H1 (cell line): ENCODE measurements at regions not wholly inside any gene's neighbourhood (a gene's known extent, or its start where the extent isn't known, plus 50 kb on each side); places are given as distances from the start of the nearest gene placed in this dataset.
A peak's percentile ranks its signal among the peaks of the same experiment; 100 is the strongest.

Experiments
- CTCF ChIA-PET: fragments of 300-600 bp; sonication (Branson Sonifier 250); formaldehyde crosslinking; loops from one replicate; lab custom pipeline; 2021; ENCODE audit not compliant: partially characterized antibody; lab: Charles Lee
- POLR2A ChIA-PET: fragments of 300-600 bp; sonication (Branson Sonifier 250); formaldehyde crosslinking; loops from one replicate; lab custom pipeline; 2021; ENCODE audit warnings: inconsistent platforms; ENCODE audit not compliant: partially characterized antibody; lab: Charles Lee
- DNase-seq, 2 experiments: peaks; one replicate each; pipeline versions ENCODE4 v3.0.0 to v3.0.0-alpha.2; 2010 to 2022; ENCODE audit warnings: low spot score in 2 of 2, low read depth in 1 of 2, mixed read lengths in 1 of 2
- FAIRE-seq: peaks from 2 replicates; lab custom pipeline; 2011; peaks lifted over from hg19 to GRCh38; lab: Jason Lieb, UNC
- H2AFZ ChIP-seq: 2 replicates; pipeline ENCODE4 v1.8.1; 2012; ENCODE audit warnings: low read length, inconsistent platforms
- H2AK5ac ChIP-seq: 2 replicates; pipeline ENCODE4 v1.6.1; 2013; ENCODE audit warnings: low read depth, low read length
- H2BK120ac ChIP-seq: replicated peaks from 2 replicates; pipeline ENCODE3; 2013; ENCODE audit warnings: low read depth, low read length, inconsistent platforms
- H2BK12ac ChIP-seq: 2 replicates; pipeline ENCODE4 v1.6.1; 2013; ENCODE audit warnings: low read depth, low read length
- H2BK15ac ChIP-seq: 2 replicates; pipeline ENCODE4 v1.6.1; 2013; ENCODE audit warnings: low read length
- H2BK20ac ChIP-seq: 2 replicates; pipeline ENCODE4 v1.6.1; 2013; ENCODE audit warnings: low read length
- H2BK5ac ChIP-seq: 2 replicates; pipeline ENCODE4 v1.6.1; 2013; ENCODE audit warnings: low read depth, low read length
- H3K14ac ChIP-seq: 2 replicates; pipeline ENCODE4 v1.6.1; 2013; ENCODE audit warnings: inconsistent platforms; ENCODE audit not compliant: insufficient read length
- H3K18ac ChIP-seq: 2 replicates; pipeline ENCODE4 v1.6.1; 2013; ENCODE audit warnings: low read length; ENCODE audit errors: extremely low read depth
- H3K23ac ChIP-seq: 2 replicates; pipeline ENCODE4 v1.6.1; 2013; ENCODE audit warnings: inconsistent platforms; ENCODE audit not compliant: insufficient read length
- H3K23me2 ChIP-seq: 2 replicates; pipeline ENCODE4 v1.6.1; 2013; ENCODE audit warnings: low read depth, low read length
- H3K27ac ChIP-seq: 2 replicates; pipeline ENCODE4 v1.6.1; 2011; ENCODE audit warnings: low read depth, low read length, inconsistent platforms
- H3K27me3 ChIP-seq, 4 experiments: replicated peaks in 1 of 4; 1 replicate in 1 of 4; 2 replicates in 3 of 4; pipeline versions ENCODE4 v1.6.1 to v1.8.1; 2011 to 2013; ENCODE audit warnings: low read length in 3 of 4, mild to moderate bottlenecking in 3 of 4, inconsistent platforms in 2 of 4, mixed read lengths in 2 of 4, moderate library complexity in 1 of 4; ENCODE audit not compliant: control insufficient read depth in 3 of 4, insufficient read depth in 3 of 4; ENCODE audit errors: extremely low read depth in 1 of 4
- H3K36me3 ChIP-seq, 4 experiments: 2 replicates each; pipeline versions ENCODE4 v1.6.1 to v1.8.1; 2011 to 2013; ENCODE audit warnings: mild to moderate bottlenecking in 4 of 4, low read length in 3 of 4, moderate library complexity in 2 of 4, control low read depth in 1 of 4, inconsistent platforms in 1 of 4; ENCODE audit not compliant: insufficient read depth in 4 of 4, control insufficient read depth in 2 of 4
- H3K4ac ChIP-seq: replicated peaks from 2 replicates; pipeline ENCODE3; 2013; ENCODE audit warnings: low read length, low read depth, mixed read lengths, inconsistent platforms; ENCODE audit not compliant: insufficient read length
- H3K4me1 ChIP-seq, 4 experiments: replicated peaks in 1 of 4; 1 replicate in 1 of 4; 2 replicates in 3 of 4; pipeline versions ENCODE4 v1.6.1 to v1.8.1; 2011 to 2013; ENCODE audit warnings: low read length in 3 of 4, inconsistent platforms in 2 of 4, mixed read lengths in 1 of 4; ENCODE audit not compliant: insufficient read depth in 4 of 4, control insufficient read depth in 3 of 4
- H3K4me2 ChIP-seq, 2 experiments: 2 replicates each; pipeline versions ENCODE4 v1.6.1 to v1.8.1; 2011 to 2013; ENCODE audit warnings: low read depth in 2 of 2, low read length in 2 of 2, control low read depth in 1 of 2, inconsistent platforms in 1 of 2, mild to moderate bottlenecking in 1 of 2; ENCODE audit not compliant: insufficient read depth in 1 of 2
- H3K4me3 ChIP-seq, 4 experiments: fragments of 200-600, 300-600 bp in 1 of 4; sonication (generic), shearing (Covaris generic), sonication (Bioruptor Twin) in 1 of 4; 2 replicates each; pipeline versions ENCODE4 v1.5.1 to v1.8.1; 2011 to 2016; ENCODE audit warnings: low read length in 4 of 4, low read depth in 3 of 4, control low read depth in 2 of 4, inconsistent platforms in 2 of 4, mild to moderate bottlenecking in 2 of 4, mixed read lengths in 1 of 4, moderate library complexity in 1 of 4; ENCODE audit not compliant: insufficient read depth in 2 of 4; ENCODE audit errors: extremely low read depth in 1 of 4
- H3K56ac ChIP-seq: replicated peaks from 2 replicates; pipeline ENCODE3; 2013; ENCODE audit warnings: low read depth, mild to moderate bottlenecking, mixed read lengths, low read length, inconsistent platforms; ENCODE audit not compliant: insufficient read length
- H3K79me1 ChIP-seq: 2 replicates; pipeline ENCODE4 v1.6.1; 2013; ENCODE audit warnings: low read depth, low read length, control low read depth
- H3K79me2 ChIP-seq, 2 experiments: 2 replicates each; pipeline versions ENCODE4 v1.6.1 to v1.8.1; 2012 to 2013; ENCODE audit warnings: low read length in 2 of 2, mild to moderate bottlenecking in 2 of 2, inconsistent platforms in 1 of 2; ENCODE audit not compliant: insufficient read depth in 2 of 2, control insufficient read depth in 1 of 2
- H3K9ac ChIP-seq, 4 experiments: replicated peaks in 1 of 4; 1 replicate in 1 of 4; 2 replicates in 3 of 4; pipeline versions ENCODE4 v1.6.1 to v1.8.1; 2011 to 2013; ENCODE audit warnings: low read depth in 3 of 4, low read length in 3 of 4, control low read depth in 2 of 4, mild to moderate bottlenecking in 2 of 4, moderate library complexity in 2 of 4, inconsistent platforms in 1 of 4; ENCODE audit errors: extremely low read depth in 1 of 4
- H3K9me3 ChIP-seq, 2 experiments: 2 replicates each; pipeline versions ENCODE4 v1.6.1 to v1.8.1; 2012 to 2013; ENCODE audit warnings: mild to moderate bottlenecking in 2 of 2, moderate library complexity in 2 of 2, control low read depth in 1 of 2, inconsistent platforms in 1 of 2, low read depth in 1 of 2, low read length in 1 of 2, mixed read lengths in 1 of 2; ENCODE audit not compliant: insufficient read depth in 2 of 2
- H4K20me1 ChIP-seq, 2 experiments: replicated peaks in 1 of 2; 2 replicates each; pipeline versions ENCODE3 to v1.8.1; 2011 to 2013; ENCODE audit warnings: inconsistent platforms in 2 of 2, low read length in 2 of 2, mild to moderate bottlenecking in 1 of 2; ENCODE audit not compliant: insufficient read depth in 2 of 2, control insufficient read depth in 1 of 2
- H4K5ac ChIP-seq: 2 replicates; pipeline ENCODE4 v1.6.1; 2013; ENCODE audit warnings: low read length, low read depth, mixed read lengths, inconsistent platforms; ENCODE audit not compliant: insufficient read length
- H4K8ac ChIP-seq: 2 replicates; pipeline ENCODE4 v1.8.0; 2013; ENCODE audit warnings: mild to moderate bottlenecking, moderate library complexity, low read length, inconsistent platforms; ENCODE audit not compliant: insufficient read depth; ENCODE audit errors: extremely low read depth
- H4K91ac ChIP-seq: replicated peaks from 2 replicates; pipeline ENCODE3; 2013; ENCODE audit warnings: low read length, mixed read lengths, inconsistent platforms; ENCODE audit not compliant: insufficient read length
- ASH2L ChIP-seq: fragments of 200-600, 300-600 bp; sonication (generic); IDR thresholded peaks from one replicate; pipeline ENCODE4 v1.7.1; 2017; ENCODE audit warnings: low read length
- CHD1 ChIP-seq: IDR thresholded peaks from 2 replicates; pipeline ENCODE4 v1.6.1; 2012; ENCODE audit warnings: low read depth, low read length, improper control_type of control experiment
- GTF2F1 ChIP-seq: IDR thresholded peaks from 2 replicates; pipeline ENCODE4 v1.6.1; 2012; ENCODE audit warnings: low read depth, low read length, improper control_type of control experiment, borderline replicate concordance
- JUN ChIP-seq: IDR thresholded peaks from 2 replicates; pipeline ENCODE4 v1.6.1; 2011; ENCODE audit warnings: low read depth, mild to moderate bottlenecking, improper control_type of control experiment, low read length
- KDM1A ChIP-seq: fragments of 200-600, 300-600 bp; sonication (generic); IDR thresholded peaks from 2 replicates; pipeline ENCODE4 v1.7.1; 2016; ENCODE audit warnings: mild to moderate bottlenecking, low read length, borderline replicate concordance
- KDM4A ChIP-seq: IDR thresholded peaks from one replicate; pipeline ENCODE4 v1.7.1; 2012; ENCODE audit warnings: low read depth, mild to moderate bottlenecking, moderate library complexity, low read length, inconsistent platforms; ENCODE audit not compliant: severe bottlenecking
- PHF8 ChIP-seq: fragments of 200-600 bp; sonication (generic); conservative IDR thresholded peaks from 2 replicates; pipeline ENCODE4 v1.7.1; 2012; ENCODE audit warnings: low read depth, mild to moderate bottlenecking, inconsistent platforms, low read length, moderate library complexity
- RNF2 ChIP-seq: fragments of 200-900, 300-1000 bp; sonication (generic); IDR thresholded peaks from 2 replicates; pipeline ENCODE4 v1.7.1; 2016; ENCODE audit warnings: borderline replicate concordance, low read depth, mild to moderate bottlenecking, antibody characterized with exemption, low read length; ENCODE audit not compliant: poor library complexity, severe bottlenecking; ENCODE audit errors: missing control alignments
- RXRA ChIP-seq: IDR thresholded peaks from 2 replicates; pipeline ENCODE4 v1.6.1; 2011; ENCODE audit warnings: low read depth, mild to moderate bottlenecking, low read length, moderate library complexity; ENCODE audit not compliant: insufficient read depth
- SUZ12 ChIP-seq: fragments of 200-600 bp; sonication (generic); IDR thresholded peaks from 2 replicates; pipeline ENCODE4 v1.6.1; 2012; ENCODE audit warnings: mild to moderate bottlenecking, inconsistent platforms, low read length, moderate library complexity, mixed read lengths
- WGBS, 2 experiments: shearing (Covaris generic) in 1 of 2; methylation state at CpG; one replicate each; pipeline versions ENCODE4 v1.1.6 to v1.1.7; 2013 to 2015; ENCODE audit warnings: low lambda C conversion rate in 2 of 2, mixed read lengths in 2 of 2, inconsistent platforms in 1 of 2, low coverage in 1 of 2, missing lambda C conversion rate in 1 of 2; ENCODE audit not compliant: insufficient replicate concordance in 2 of 2, insufficient coverage in 1 of 2, insufficient read length in 1 of 2; ENCODE audit errors: extremely low coverage in 1 of 2, missing lambda C conversion rate in 1 of 2; 5-methylcytosine and 5-hydroxymethylcytosine counted together
- TF ChIP-seq, protein P1 (sequence below): IDR thresholded peaks from 2 replicates; pipeline ENCODE4 v1.6.1; 2012; ENCODE audit warnings: low read length, inconsistent platforms

DNA sequence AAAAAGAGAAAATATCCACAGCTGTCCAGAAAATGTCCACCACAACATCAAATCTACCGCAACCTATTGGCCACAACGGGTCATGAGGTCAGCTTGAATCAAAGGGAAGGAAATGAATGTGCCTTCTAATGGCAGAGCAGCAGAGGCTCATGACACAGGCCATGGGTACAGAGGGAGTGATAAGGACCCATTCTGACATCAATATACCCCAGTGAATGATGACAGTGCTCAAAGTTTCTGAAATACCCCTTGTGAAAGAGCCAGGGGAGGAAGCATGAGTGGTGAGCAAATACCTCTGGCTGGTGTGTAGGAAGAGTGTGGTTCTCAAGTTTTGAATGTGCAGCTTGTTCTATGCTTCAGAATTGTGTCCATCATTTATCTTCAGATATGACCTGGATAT is 348.2 kb downstream of the IRX1 start (continued):
- TF ChIP-seq KDM1A = no peak

DNA sequence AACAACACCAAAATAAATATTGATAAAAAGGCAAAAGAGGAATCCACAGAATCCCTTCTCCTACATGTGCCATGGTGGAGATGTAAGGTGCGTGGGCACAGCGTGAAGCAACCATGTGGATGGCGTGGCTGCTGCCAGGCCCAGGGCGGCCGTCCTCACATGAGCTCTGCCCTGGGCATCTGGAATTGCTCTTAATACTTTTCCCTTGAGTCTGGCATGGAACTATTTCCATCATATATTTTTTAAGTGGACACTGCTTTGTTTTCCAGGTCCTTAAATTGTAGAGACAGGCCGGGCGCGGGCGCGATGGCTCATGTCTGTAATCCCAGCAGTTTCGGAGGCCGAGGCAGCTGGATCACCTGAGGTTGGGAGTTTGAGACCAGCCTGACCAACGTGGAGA is 349.3 kb downstream of the IRX1 start:
- H3K18ac ChIP-seq = no peak overlapping the region
- DNase-seq = no peak
- H4K5ac ChIP-seq = no peak overlapping the region
- no peaks in the 10 kb centered on the region for H3K36me3 ChIP-seq
- no peak overlapping the region for H3K4me3 ChIP-seq
- H3K79me2 ChIP-seq = no peaks in the 10 kb centered on the region
- H3K9ac ChIP-seq = no peak overlapping the region
- no peak overlapping the region for H3K23ac ChIP-seq
- no peak overlapping the region for H2AFZ ChIP-seq
- no peaks in the 10 kb centered on the region for H4K20me1 ChIP-seq
- FAIRE-seq = no peak
- H3K27ac ChIP-seq = no peak overlapping the region
- peak overlapping the region; percentile 71; the same call in 1 of the 2 replicates for H4K8ac ChIP-seq
- POLR2A ChIA-PET = no interaction called here
- no peaks in the 10 kb centered on the region for H3K23me2 ChIP-seq
- CTCF ChIA-PET = no interaction called here
- no peak overlapping the region for H3K56ac ChIP-seq
- no peak overlapping the region for H2BK12ac ChIP-seq
- H2BK5ac ChIP-seq = no peak overlapping the region
- H3K27me3 ChIP-seq = no peaks in the 10 kb centered on the region
- no peak overlapping the region for H4K91ac ChIP-seq
- H2BK20ac ChIP-seq = no peak overlapping the region
- no peak overlapping the region for H2BK120ac ChIP-seq
- 95% methylated on average over 13 of the region's 13 CpGs; no CpG with 5 or more reads in 1 of the 2 experiments for WGBS, 2 experiments
- H2BK15ac ChIP-seq = no peak overlapping the region
- H3K9me3 ChIP-seq = no peaks in the 10 kb centered on the region
- H3K14ac ChIP-seq = no peak overlapping the region
- H3K4ac ChIP-seq = no peak overlapping the region
- H3K79me1 ChIP-seq = no peaks in the 10 kb centered on the region
- no peaks in the 10 kb centered on the region; a peak in 1 of 7 replicates for H3K4me1 ChIP-seq
- H3K4me2 ChIP-seq = no peak overlapping the region
- H2AK5ac ChIP-seq = no peak overlapping the region
- TF ChIP-seq GTF2F1 = no peak
- TF ChIP-seq JUN = no peak
- no peak for TF ChIP-seq ASH2L
- no peak for TF ChIP-seq KDM4A
- TF ChIP-seq SUZ12 = no peak
- TF ChIP-seq PHF8 = no peak
- no peak for TF ChIP-seq RNF2
- TF ChIP-seq, protein P1, sequence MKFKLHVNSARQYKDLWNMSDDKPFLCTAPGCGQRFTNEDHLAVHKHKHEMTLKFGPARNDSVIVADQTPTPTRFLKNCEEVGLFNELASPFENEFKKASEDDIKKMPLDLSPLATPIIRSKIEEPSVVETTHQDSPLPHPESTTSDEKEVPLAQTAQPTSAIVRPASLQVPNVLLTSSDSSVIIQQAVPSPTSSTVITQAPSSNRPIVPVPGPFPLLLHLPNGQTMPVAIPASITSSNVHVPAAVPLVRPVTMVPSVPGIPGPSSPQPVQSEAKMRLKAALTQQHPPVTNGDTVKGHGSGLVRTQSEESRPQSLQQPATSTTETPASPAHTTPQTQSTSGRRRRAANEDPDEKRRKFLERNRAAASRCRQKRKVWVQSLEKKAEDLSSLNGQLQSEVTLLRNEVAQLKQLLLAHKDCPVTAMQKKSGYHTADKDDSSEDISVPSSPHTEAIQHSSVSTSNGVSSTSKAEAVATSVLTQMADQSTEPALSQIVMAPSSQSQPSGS = no peak
- no peak for TF ChIP-seq RXRA
- no peak for TF ChIP-seq CHD1
